Fibroblast of skin of right biceps (primary cell): ENCODE measurements at regions not wholly inside any gene's neighbourhood (a gene's known extent, or its start where the extent isn't known, plus 50 kb on each side); places are given as distances from the start of the nearest gene placed in this dataset.
"Not testable (repeated sequence)": the region's sequence is repeated elsewhere in the genome, so short reads cannot be mapped to it uniquely, and the experiment has no call there.

Experiments
- DNase-seq: peaks from one replicate; pipeline ENCODE4 v3.0.0-alpha.2; 2013

GRCh38 chr11:16605894-16606783 is 132.3 kb upstream of the C11orf58 start:
- DNase-seq: peak; percentile 90

- DNase-seq: peak; percentile 55
Observed at GRCh38 chr11:16605389-16605893, 133.0 kb upstream of the C11orf58 start.

- peak; percentile 52 for DNase-seq
Observed at GRCh38 chr11:16604794-16605388, 133.6 kb upstream of the C11orf58 start.

- DNase-seq: peak; percentile 39
Observed at GRCh38 chr11:16603890-16604793, 134.3 kb upstream of the C11orf58 start.

- DNase-seq: no peak
Observed at GRCh38 chr11:16603245-16603644, 135.2 kb upstream of the C11orf58 start.

- DNase-seq: no peak
Observed at GRCh38 chr11:16598906-16599305, 139.5 kb upstream of the C11orf58 start.

- DNase-seq: no peak
Observed at GRCh38 chr11:16598032-16598431, 140.4 kb upstream of the C11orf58 start.

GRCh38 chr11:16596231-16596630 is 142.2 kb upstream of the C11orf58 start:
- DNase-seq: no peak

- no peak for DNase-seq
Observed at GRCh38 chr11:16591157-16591556, 147.3 kb upstream of the C11orf58 start.

GRCh38 chr11:16587670-16588069 is 150.8 kb upstream of the C11orf58 start:
- no peak for DNase-seq

GRCh38 chr11:16584569-16584968 is 153.9 kb upstream of the C11orf58 start:
- DNase-seq: no peak

- not testable (repeated sequence) for DNase-seq
Observed at GRCh38 chr11:16581078-16581477, 157.4 kb upstream of the C11orf58 start.

GRCh38 chr11:16577490-16577889 is 161.0 kb upstream of the C11orf58 start:
- DNase-seq: no peak

- DNase-seq: not testable (repeated sequence)
Observed at GRCh38 chr11:16574889-16575288, 163.6 kb upstream of the C11orf58 start.

- DNase-seq: no peak
Observed at GRCh38 chr11:16572945-16573344, 165.5 kb upstream of the C11orf58 start.

- DNase-seq: no peak
Observed at GRCh38 chr11:16561150-16561549, 177.3 kb upstream of the C11orf58 start.

- DNase-seq: no peak
Observed at GRCh38 chr11:16558494-16558893, 180.0 kb upstream of the C11orf58 start.

GRCh38 chr11:16555956-16556355 is 182.5 kb upstream of the C11orf58 start:
- no peak for DNase-seq

- DNase-seq: no peak
Observed at GRCh38 chr11:16554361-16554760, 184.1 kb upstream of the C11orf58 start.

- DNase-seq: no peak
Observed at GRCh38 chr11:16547879-16548278, 190.6 kb upstream of the C11orf58 start.

GRCh38 chr11:16543642-16544041 is 187.3 kb upstream of the SOX6 start:
- no peak for DNase-seq

GRCh38 chr11:16542353-16542752 is 186.0 kb upstream of the SOX6 start:
- DNase-seq: no peak

- no peak for DNase-seq
Observed at GRCh38 chr11:16536513-16536912, 180.2 kb upstream of the SOX6 start.
